ENCODE measurements at regions not wholly inside any gene's neighbourhood (a gene's known extent, or its start where the extent isn't known, plus 50 kb on each side); places are given as distances from the start of the nearest gene placed in this dataset.

- TF ChIP-seq CTCF (IDR thresholded peaks at IDR 0.05) (no peak), POLR2A (IDR thresholded peaks at IDR 0.05) (no peak)
Observed at GRCh38 chr16:59645194-59645593, 911.1 kb upstream of the GOT2 start.

Data from uterus (tissue), 2 donors.